SKM-1 treated with dmso at 0.1 percent for 144 hours (cell line): ENCODE measurements at regions not wholly inside any gene's neighbourhood (a gene's known extent, or its start where the extent isn't known, plus 50 kb on each side); places are given as distances from the start of the nearest gene placed in this dataset.

Experiments used
- DNase-seq: peaks from one replicate; lab custom pipeline; 2025; ENCODE audit not compliant: unreplicated experiment; lab: John Stamatoyannopoulos, UW

DNA sequence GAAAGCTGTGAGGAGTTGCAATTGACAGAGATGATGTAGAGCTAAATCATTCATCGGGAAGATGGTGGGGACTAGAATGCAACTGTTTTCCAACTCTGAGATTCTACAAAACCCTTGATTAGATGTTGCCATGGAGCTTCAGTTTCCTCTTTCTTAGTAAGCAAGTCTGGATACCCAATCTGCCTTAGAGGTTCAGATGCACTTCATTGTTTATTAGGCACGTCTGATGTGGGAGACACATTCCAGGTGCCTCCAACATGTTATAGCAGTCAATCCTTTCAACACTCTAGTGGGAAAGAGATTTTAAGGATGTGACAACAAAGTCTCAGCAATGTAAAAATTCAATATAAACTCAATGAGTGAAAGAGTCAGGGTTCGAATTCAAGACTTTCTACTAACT lies 291.3 kb upstream of the PHYHIPL start:
- no peak for DNase-seq

DNA sequence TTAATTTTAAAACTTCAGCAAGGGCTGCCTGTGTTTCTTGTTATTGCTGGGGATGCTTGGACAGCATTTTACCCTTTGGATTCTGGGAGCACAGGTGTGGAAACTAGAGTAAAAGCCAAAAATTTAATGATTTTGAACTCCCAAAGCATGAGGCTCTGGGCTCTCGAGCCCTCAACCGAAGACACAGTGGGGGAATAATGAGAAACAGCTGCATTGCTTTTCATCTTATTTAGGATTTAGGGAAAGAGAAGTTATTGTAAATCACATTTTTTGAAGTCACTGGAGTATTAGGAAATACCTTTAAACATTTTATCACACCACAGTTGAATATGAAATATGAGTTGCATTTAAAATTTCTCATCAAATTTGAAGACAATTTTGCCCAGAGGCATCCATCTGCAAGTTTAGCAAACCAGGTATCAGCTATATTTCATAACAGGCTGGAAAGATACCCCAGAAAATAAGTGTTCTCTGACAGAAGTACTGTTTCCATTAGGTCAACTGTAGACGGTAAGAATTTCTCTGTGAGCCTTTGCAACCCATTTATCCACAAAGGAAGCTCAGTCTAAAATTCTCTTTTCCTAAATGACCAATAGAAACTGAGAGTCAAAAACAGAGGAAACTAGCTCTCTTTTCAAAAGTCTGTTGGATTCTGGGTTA lies 290.6 kb upstream of the PHYHIPL start:
- DNase-seq: no peak

DNA sequence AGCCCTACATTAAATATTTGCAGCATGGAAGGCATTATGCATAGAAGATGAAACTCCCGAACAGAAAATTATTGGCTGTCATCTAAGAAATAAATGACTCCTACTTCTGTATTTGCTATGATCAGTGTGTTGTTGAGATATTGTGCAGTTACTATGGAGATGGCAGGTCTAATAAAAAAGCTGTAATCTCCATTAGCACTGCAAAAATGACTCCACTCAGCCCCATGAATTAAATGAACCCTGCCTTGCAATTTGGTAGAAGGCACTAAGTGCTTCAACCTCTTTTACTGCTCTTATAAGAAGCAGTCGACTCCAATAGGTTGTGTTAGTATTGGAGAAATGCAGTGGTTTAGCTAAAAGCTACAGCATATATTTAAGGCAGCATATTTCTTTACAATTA lies 290.0 kb upstream of the PHYHIPL start:
- no peak for DNase-seq

- no peak for DNase-seq
These were observed 289.0 kb upstream of the PHYHIPL start for GRCh38 chr10:58887474-58887873.

GRCh38 chr10:58888957-58889356 lies 287.5 kb upstream of the PHYHIPL start:
- DNase-seq: no peak

DNA sequence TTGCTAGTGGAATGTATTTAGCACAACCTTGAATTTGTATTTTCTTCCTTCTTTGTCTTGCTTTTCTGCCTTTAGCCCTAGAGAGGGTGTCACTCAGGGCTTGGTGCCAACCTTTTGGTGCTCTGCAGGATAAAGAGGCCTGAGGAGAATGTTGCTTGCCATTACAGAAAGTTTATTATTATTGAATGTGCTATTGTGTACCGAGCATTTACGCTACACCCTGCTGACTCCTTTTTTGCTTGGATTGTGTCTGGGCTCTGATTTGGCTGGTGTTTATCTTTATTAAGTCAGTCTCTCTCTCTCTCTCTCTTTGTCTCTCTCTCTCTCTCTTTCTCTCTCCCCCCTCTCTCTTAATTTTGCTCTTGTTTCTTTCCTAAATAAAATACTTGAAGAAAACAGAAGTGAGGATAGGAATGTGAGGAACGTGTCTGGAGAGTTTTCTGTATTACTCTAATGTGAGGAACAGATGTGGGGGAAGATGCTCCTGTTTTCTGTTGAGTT lies 284.4 kb upstream of the PHYHIPL start:
- no peak for DNase-seq

DNA sequence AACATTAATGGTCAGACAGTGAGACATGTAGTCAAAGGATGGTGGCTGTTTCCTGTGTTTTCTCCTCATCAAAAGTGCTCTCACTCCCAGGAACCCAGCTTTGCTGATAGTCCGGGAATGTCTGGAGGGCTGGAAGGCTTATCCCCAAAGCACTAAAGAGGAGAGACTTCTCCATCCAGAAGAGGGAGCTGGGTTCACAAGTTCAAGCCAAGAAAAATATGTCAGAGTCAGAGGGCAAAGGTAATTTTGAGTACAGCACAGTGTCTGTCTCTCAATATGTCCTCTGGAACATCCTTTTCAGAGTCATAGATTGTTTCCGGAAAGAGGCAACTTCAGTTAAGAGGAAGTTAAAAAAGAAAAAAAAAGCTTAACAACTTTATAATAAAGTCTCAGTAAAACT lies 281.5 kb upstream of the PHYHIPL start:
- DNase-seq: no peak

GRCh38 chr10:58896229-58896628 lies 280.2 kb upstream of the PHYHIPL start:
- no peak for DNase-seq

DNA sequence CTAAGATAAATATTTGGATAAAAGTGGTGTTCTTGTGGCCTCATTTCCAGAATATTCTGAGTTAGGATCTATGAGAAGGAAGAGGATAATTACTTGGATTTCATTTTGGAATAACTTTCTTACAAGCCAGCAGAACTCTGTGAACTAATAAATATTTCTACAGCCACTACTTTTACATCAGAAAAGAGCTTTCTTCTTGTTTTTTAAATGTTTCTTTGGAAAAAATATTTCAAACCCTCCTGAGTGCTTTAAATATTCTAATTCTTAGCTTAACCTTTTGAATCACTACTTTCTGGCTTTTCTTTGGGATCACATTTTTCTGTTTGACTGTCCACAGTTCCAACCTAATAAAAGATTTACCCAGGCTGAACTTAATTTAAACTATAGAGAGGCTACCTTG lies 279.2 kb upstream of the PHYHIPL start:
- DNase-seq: no peak

DNA sequence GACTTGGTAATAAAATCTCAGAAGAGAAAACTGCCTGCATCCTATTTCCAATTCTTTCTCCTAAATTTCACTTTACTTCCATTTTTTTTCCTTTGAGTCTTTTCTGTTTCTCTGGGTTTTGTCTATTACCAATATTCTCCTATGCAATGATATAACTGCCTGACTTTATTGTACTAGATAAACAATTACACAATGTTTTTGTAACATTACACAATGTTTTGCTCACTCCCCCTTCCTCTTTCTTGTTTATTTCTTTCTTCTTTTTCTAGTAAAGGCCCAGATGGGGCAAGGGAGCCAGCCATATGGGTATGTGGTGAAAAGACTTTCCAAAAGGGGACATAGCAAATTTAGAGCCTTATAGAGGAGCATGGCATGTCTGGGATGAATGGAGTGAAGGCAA lies 278.7 kb upstream of the PHYHIPL start:
- no peak for DNase-seq

DNA sequence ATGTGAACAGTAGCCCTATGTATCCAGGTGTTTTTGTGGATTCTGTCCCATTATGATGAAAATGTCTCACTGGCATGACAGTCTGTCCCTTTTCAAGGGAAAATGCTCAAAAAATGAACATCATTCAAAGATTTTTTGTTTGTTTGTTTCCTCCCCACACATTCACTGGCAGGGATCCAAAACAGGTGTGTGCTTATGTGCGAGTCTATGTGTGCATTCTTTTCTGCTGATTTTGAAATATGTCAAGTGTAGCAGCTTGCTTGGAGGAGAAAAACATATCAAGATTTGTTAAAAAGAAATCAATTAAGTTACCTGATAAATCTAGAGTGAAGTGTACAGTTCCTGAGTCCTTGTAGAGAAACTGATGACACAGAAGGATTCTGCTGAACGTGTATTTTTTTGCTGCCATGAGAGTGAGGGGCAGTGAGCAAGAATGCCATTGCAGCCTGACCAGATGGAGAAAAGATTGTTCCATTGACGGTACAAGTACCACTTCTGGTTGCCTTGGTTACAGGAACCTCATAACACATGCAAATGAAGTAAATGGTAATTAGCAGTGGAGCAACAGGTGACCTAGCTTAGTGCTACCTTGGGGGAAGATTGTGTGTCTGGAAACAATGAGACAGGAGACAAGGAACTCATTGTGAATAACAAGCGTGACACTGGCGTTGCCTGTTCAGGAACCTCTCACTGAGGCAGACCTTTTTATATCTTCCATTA lies 277.4 kb upstream of the PHYHIPL start:
- no peak for DNase-seq

GRCh38 chr10:58901092-58901646 lies 275.3 kb upstream of the PHYHIPL start:
- no peak for DNase-seq

DNA sequence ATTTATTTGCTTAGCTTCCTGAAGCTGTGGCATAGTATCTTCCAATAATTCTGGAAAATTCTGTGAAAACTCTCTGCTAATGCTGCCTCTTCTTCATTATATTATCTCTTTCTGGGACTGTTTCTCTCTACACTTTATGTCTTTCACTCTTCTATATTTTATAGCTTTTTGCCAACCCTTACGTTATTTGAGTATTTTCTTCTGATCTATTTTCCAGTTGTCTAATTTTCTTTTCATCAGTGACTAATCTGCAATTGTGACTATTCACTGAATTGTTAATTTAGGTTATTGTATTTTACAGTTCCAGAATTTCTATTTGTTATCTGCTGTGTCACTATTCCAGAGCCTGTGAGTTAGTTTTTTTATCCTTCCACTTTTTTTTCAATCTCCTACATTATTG lies 273.4 kb upstream of the PHYHIPL start:
- DNase-seq: no peak

GRCh38 chr10:58909881-58910280 lies 266.6 kb upstream of the PHYHIPL start:
- no peak for DNase-seq

DNA sequence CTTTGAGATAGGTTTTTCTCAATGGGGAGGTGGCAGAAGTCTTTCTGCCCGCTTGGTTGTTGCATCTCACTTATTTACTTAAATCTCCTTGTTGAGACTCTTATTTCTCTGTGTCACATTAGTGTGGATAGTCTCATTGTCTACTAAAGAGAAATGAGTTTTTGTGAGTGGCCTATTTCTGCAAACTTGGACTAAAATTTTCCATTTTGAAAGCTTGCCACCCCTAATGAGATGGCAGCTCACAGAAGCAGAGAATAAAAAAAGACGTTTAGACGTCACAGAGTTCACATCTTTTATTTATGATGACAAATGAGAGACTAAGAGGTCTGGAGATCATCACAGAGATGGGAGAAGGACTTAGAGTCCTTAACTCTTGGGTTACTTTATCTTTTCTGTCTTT lies 262.7 kb upstream of the PHYHIPL start:
- DNase-seq: no peak

GRCh38 chr10:58918887-58919286 lies 257.6 kb upstream of the PHYHIPL start:
- no peak for DNase-seq

GRCh38 chr10:58919927-58920654 lies 256.4 kb upstream of the PHYHIPL start:
- no peak for DNase-seq

- no peak for DNase-seq
These were observed 255.8 kb upstream of the PHYHIPL start for GRCh38 chr10:58920655-58921003.

DNA sequence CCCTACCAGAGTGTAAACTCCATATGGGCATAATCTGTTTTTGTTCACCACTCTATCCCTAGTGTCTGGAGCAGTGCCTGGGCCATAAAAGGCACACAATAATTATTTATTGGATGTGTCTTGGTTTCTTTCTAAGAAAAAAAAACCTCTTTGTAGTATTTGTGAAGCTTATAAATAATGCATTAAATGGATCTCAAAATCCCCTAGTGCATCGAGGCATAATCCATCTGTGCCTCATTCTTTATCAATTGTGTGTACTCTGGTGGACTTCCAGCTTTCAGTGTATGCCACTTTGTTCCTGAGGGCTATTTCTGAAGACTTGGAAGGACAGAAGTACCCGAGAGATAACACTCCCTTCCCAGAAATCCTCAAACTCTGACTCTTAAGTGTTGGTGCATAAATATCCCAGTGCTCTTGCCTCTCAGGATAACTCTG lies 255.0 kb upstream of the PHYHIPL start:
- DNase-seq: no peak

DNA sequence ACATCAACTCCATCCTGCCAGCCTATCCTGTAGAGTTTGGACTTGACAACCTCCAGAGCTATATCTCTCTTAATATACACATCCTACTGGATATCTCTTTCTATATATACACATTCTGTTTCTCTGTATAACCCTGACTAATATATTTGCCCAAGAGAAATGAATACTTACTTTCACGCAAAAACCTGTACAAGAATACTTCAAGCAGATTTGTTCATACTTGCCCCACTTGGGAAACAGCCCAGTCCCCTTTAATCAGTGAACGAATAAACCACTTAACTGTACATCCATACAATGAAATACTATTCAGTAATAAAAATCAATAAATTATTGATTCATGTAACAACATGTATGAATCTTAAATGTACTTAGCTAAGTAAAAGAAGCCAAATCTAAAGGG lies 251.1 kb upstream of the PHYHIPL start:
- DNase-seq: no peak

DNA sequence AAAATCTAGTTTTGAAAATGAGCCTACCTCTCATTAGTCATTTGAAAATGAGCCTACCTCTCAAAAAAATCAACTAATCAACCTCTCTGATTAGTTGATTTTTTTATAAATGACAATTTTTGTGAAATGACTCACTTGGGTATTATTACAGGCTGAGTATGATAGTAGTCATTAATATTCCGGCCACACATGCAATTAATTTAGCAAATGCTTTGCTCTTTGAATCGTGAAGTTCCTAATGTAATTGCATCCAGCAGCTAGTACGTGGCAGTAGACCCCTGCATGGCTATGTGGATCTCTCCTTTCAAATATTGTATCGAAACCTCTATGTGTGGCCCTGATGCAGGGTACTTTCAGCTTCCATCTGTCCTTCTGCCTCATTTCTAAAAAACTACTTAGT lies 245.9 kb upstream of the PHYHIPL start:
- no peak for DNase-seq

DNA sequence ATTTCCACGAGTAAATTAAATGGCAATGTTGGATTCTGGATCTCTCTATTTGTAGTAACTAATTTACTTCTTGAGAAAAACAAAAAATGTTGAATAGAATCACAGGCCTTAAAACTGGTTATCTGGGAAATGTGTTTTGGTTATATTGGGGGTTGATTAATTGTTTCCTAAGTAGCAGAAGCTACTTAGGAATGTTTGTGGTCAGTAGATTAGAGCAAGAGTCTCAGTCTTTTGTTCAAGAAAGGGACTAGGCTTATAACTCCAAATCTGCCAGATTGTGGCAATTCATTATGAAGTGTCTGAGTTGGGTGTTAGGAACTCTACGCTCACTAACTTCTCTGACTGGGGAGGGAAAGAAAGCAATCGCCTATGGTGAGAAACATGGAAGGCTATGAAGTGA lies 244.3 kb upstream of the PHYHIPL start:
- DNase-seq: no peak
